ENCODE measurements at regions not wholly inside any gene's neighbourhood (a gene's known extent, or its start where the extent isn't known, plus 50 kb on each side); places are given as distances from the start of the nearest gene placed in this dataset.

- H3K4me3 ChIP-seq (ENCODE audit: low read length), result no peak overlapping the region
- DNase-seq (ENCODE audit: low read depth, low spot score), result no peak
These were observed 161.7 kb downstream of the OPA1 start for GRCh38 chr3:193754719-193755118.

GRCh38 chr3:193756536-193756935 lies 163.5 kb downstream of the OPA1 start:
- no peak for DNase-seq (ENCODE audit: low read depth, low spot score)
- H3K4me3 ChIP-seq (ENCODE audit: low read length), result no peak overlapping the region

GRCh38 chr3:193757457-193757856 lies 164.4 kb downstream of the OPA1 start:
- H3K4me3 ChIP-seq (ENCODE audit: low read length), result no peak overlapping the region
- no peak for DNase-seq (ENCODE audit: low read depth, low spot score)

GRCh38 chr3:193761969-193762368 lies 169.0 kb downstream of the OPA1 start:
- no peak for DNase-seq (ENCODE audit: low read depth, low spot score)

GRCh38 chr3:193762657-193763056 lies 169.6 kb downstream of the OPA1 start:
- no peak for DNase-seq (ENCODE audit: low read depth, low spot score)
- H3K4me3 ChIP-seq (ENCODE audit: low read length), result no peak overlapping the region

More at GRCh38 chr3:193761969-193762368, 169.0 kb downstream of the OPA1 start:
- H3K4me3 ChIP-seq (ENCODE audit: low read length), result no peak overlapping the region

GRCh38 chr3:193764959-193765358 lies 172.0 kb downstream of the OPA1 start:
- DNase-seq (ENCODE audit: low read depth, low spot score), result no peak
- no peak overlapping the region for H3K4me3 ChIP-seq (ENCODE audit: low read length)

- no peak overlapping the region for H3K4me3 ChIP-seq (ENCODE audit: low read length)
- no peak for DNase-seq (ENCODE audit: low read depth, low spot score)
These were observed 174.5 kb downstream of the OPA1 start for GRCh38 chr3:193767353-193768069.

GRCh38 chr3:193768070-193768394 lies 175.0 kb downstream of the OPA1 start:
- no peak for DNase-seq (ENCODE audit: low read depth, low spot score)
- no peak overlapping the region for H3K4me3 ChIP-seq (ENCODE audit: low read length)

GRCh38 chr3:193769437-193769836 lies 176.4 kb downstream of the OPA1 start:
- no peak overlapping the region for H3K4me3 ChIP-seq (ENCODE audit: low read length)
- DNase-seq (ENCODE audit: low read depth, low spot score), result no peak

- no peak for DNase-seq (ENCODE audit: low read depth, low spot score)
- no peak overlapping the region for H3K4me3 ChIP-seq (ENCODE audit: low read length)
These were observed 178.1 kb downstream of the OPA1 start for GRCh38 chr3:193771011-193771652.

GRCh38 chr3:193771653-193772421 lies 178.8 kb downstream of the OPA1 start:
- DNase-seq (ENCODE audit: low read depth, low spot score), result no peak

GRCh38 chr3:193772422-193772763 lies 179.4 kb downstream of the OPA1 start:
- no peak overlapping the region for H3K4me3 ChIP-seq (ENCODE audit: low read length)
- DNase-seq (ENCODE audit: low read depth, low spot score), result no peak

More at GRCh38 chr3:193771653-193772421, 178.8 kb downstream of the OPA1 start:
- H3K4me3 ChIP-seq (ENCODE audit: low read length), result no peak overlapping the region

GRCh38 chr3:193773266-193774220 lies 180.5 kb downstream of the OPA1 start:
- no peak for DNase-seq (ENCODE audit: low read depth, low spot score)
- no peak overlapping the region for H3K4me3 ChIP-seq (ENCODE audit: low read length)

GRCh38 chr3:193774272-193774915 lies 181.4 kb downstream of the OPA1 start:
- no peak for DNase-seq (ENCODE audit: low read depth, low spot score)
- no peak overlapping the region for H3K4me3 ChIP-seq (ENCODE audit: low read length)

- no peak overlapping the region for H3K4me3 ChIP-seq (ENCODE audit: low read length)
- DNase-seq (ENCODE audit: low read depth, low spot score), result no peak
These were observed 181.9 kb downstream of the OPA1 start for GRCh38 chr3:193774916-193775285.

GRCh38 chr3:193775421-193776077 lies 182.5 kb downstream of the OPA1 start:
- H3K4me3 ChIP-seq (ENCODE audit: low read length), result no peak overlapping the region
- no peak for DNase-seq (ENCODE audit: low read depth, low spot score)

GRCh38 chr3:193776626-193777358 lies 183.8 kb downstream of the OPA1 start:
- no peak for DNase-seq (ENCODE audit: low read depth, low spot score)
- no peak overlapping the region for H3K4me3 ChIP-seq (ENCODE audit: low read length)

- no peak overlapping the region for H3K4me3 ChIP-seq (ENCODE audit: low read length)
- DNase-seq (ENCODE audit: low read depth, low spot score), result no peak
These were observed 184.5 kb downstream of the OPA1 start for GRCh38 chr3:193777524-193777923.
